ENCODE measurements at regions not wholly inside any gene's neighbourhood (a gene's known extent, or its start where the extent isn't known, plus 50 kb on each side); places are given as distances from the start of the nearest gene placed in this dataset.

DNA sequence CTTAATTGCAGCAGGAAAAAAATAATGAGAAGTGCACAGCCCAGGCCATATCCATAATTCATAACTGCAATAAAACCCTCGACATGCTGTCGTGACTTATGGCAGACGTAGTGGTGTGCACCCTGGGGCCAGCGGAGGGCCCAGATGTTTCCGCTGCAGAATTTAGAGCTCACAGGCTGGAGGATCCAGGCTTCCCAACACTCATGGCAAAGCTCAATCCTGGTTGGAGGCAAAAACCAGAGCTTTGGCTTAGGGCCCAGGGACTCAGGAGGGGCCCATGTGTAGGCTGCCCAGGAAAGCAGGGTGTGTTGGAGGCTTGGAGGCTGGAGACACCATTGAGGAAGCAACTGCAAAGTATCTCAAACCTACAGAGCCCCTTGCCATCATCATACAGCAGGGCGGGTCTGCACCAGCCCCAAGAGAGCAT is 68.7 kb downstream of the SERPINA3 start:
- DNase-seq, result no peak
- no peaks in the 10 kb centered on the region for H3K27me3 ChIP-seq (ENCODE audit: control insufficient read depth, insufficient read depth, low read length, poor library complexity, severe bottlenecking)
- TF ChIP-seq, protein P1, sequence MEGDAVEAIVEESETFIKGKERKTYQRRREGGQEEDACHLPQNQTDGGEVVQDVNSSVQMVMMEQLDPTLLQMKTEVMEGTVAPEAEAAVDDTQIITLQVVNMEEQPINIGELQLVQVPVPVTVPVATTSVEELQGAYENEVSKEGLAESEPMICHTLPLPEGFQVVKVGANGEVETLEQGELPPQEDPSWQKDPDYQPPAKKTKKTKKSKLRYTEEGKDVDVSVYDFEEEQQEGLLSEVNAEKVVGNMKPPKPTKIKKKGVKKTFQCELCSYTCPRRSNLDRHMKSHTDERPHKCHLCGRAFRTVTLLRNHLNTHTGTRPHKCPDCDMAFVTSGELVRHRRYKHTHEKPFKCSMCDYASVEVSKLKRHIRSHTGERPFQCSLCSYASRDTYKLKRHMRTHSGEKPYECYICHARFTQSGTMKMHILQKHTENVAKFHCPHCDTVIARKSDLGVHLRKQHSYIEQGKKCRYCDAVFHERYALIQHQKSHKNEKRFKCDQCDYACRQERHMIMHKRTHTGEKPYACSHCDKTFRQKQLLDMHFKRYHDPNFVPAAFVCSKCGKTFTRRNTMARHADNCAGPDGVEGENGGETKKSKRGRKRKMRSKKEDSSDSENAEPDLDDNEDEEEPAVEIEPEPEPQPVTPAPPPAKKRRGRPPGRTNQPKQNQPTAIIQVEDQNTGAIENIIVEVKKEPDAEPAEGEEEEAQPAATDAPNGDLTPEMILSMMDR (conservative IDR thresholded peaks at IDR 0.05), result no peak
- H3K4me1 ChIP-seq (ENCODE audit: control insufficient read depth, insufficient read depth, low read length), result no peaks in the 10 kb centered on the region
- Mint-ChIP-seq H3K9me3 (no peaks in the 10 kb centered on the region), H3K4me1 (peaks cover 8% of the 10 kb centered on the region), H3K4me3 (no peak overlapping the region), H3K36me3 (ENCODE audit: low read depth) (no peaks in the 10 kb centered on the region), H3K27me3 (ENCODE audit: insufficient read depth) (peaks cover 5% of the 10 kb centered on the region), H3K27ac (no peak overlapping the region)
- no peaks in the 10 kb centered on the region for H3K9me3 ChIP-seq (ENCODE audit: control insufficient read depth, low read length)
- no peak overlapping the region for H3K27ac ChIP-seq (ENCODE audit: low read depth, low read length)
- 94% methylated on average over 5 to 6 of the region's 6 CpGs for WGBS, 2 experiments (ENCODE audit: insufficient coverage in 1 of 2, insufficient read length in 1 of 2)
- H3K4me3 ChIP-seq (ENCODE audit: low read length), result no peak overlapping the region
- no peak overlapping the region for H3K9ac ChIP-seq (ENCODE audit: extremely low read depth, low read length, poor library complexity, severe bottlenecking)
- H3K36me3 ChIP-seq (ENCODE audit: control insufficient read depth, insufficient read depth, low read length), result no peaks in the 10 kb centered on the region

DNA sequence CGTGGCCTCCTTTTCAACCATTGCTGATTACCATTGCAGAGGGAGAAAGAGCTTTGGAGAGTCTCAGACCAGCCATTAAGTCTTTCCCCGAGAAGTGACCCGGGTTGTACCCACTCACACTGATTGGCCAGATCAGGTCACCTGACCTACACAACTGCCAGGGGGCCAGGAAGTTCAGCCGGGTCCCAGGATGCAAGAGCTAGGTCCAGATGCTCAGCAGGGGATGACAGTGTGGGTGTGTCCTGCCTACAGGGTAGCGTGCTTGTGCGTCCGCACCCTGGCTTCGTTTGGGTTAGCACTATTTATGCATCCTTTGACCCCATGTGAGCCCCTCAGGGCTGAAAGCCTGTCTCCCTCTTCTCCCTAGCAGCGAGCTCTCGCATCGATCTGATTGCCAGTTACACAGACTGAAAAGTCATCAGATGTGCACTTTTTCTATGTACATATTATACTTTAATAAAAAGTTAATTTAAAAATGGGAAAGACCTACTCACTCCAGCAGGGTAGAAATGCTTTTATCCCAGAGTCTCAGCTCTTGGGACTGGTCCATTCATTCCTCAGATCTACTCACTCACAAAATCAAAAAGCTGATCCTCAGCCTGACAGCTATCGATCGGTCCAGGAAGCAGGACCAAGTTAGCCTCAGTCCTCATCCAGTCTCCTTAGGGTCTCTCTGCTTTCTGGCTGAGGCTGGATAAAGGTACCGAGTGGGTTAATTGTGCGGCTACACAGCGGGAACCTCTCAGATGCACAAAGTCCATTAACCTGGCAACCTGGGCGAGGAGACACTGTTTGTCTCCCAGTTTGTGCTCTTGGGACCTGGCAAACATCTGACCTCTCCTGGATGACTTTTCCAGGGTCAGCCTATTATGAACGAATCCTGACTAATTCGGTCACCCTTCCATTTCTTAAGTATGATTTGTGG is 68.0 kb downstream of the SERPINA3 start:
- peaks cover 8% of the 10 kb centered on the region for H3K4me1 Mint-ChIP-seq
- H3K4me3 ChIP-seq (ENCODE audit: low read length), result no peak overlapping the region
- H3K9ac ChIP-seq (ENCODE audit: extremely low read depth, low read length, poor library complexity, severe bottlenecking), result no peak overlapping the region
- H3K36me3 ChIP-seq (ENCODE audit: control insufficient read depth, insufficient read depth, low read length), result no peaks in the 10 kb centered on the region
- no peak overlapping the region for H3K27ac Mint-ChIP-seq
- peaks cover 6% of the 10 kb centered on the region for H3K27me3 Mint-ChIP-seq (ENCODE audit: insufficient read depth)
- no peak overlapping the region for H3K27ac ChIP-seq (ENCODE audit: low read depth, low read length)
- no peak for DNase-seq
- TF ChIP-seq, protein P1 (conservative IDR thresholded peaks at IDR 0.05), result no peak
- H3K4me1 ChIP-seq (ENCODE audit: control insufficient read depth, insufficient read depth, low read length), result no peaks in the 10 kb centered on the region
- H3K4me3 Mint-ChIP-seq, result no peak overlapping the region
- no peaks in the 10 kb centered on the region for H3K9me3 ChIP-seq (ENCODE audit: control insufficient read depth, low read length)
- no peaks in the 10 kb centered on the region for H3K36me3 Mint-ChIP-seq (ENCODE audit: low read depth)
- H3K9me3 Mint-ChIP-seq, result no peaks in the 10 kb centered on the region
- H3K27me3 ChIP-seq (ENCODE audit: control insufficient read depth, insufficient read depth, low read length, poor library complexity, severe bottlenecking), result no peaks in the 10 kb centered on the region
- WGBS, 2 experiments (ENCODE audit: insufficient coverage in 1 of 2, insufficient read length in 1 of 2), result 89 to 95% methylated on average over 10 to 19 of the region's 19 CpGs

DNA sequence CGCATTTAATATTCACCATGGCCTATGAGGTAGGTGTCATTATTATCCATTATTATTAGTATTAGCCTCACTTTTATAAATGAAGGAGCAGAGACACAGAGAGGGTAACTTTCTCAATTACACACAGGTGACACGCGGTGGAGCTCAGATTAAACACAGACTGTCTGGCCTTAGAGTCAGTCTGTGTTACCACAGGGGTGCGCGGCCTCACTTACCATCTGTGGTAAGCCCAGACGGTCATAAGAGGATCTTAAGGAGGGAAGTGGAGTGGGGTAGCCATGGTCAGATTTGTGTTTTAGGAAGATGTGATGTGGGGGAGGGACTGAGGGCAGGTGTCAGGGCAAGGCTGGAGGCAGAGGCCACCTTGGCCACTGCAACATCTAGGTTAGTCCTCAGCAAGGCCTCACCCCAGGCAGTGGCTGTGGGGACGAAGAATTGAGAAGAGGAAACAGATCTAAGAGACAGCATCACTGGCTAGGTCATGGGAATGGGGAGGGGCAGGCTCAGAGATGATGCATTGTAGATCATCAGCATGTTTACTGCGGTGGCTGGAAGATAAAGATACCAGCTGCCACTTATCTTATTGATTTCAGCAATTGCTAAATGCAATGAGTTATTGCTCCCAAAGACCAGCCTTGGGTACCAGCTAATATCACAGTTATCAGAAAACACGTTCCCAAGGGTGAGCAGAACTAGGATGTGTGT is 67.1 kb downstream of the SERPINA3 start:
- H3K27me3 ChIP-seq (ENCODE audit: control insufficient read depth, insufficient read depth, low read length, poor library complexity, severe bottlenecking), result no peaks in the 10 kb centered on the region
- H3K4me1 ChIP-seq (ENCODE audit: control insufficient read depth, insufficient read depth, low read length), result no peaks in the 10 kb centered on the region
- Mint-ChIP-seq H3K4me3 (no peak overlapping the region), H3K27me3 (ENCODE audit: insufficient read depth) (peaks cover 6% of the 10 kb centered on the region), H3K27ac (no peak overlapping the region), H3K4me1 (peaks cover 8% of the 10 kb centered on the region), H3K9me3 (no peaks in the 10 kb centered on the region), H3K36me3 (ENCODE audit: low read depth) (no peaks in the 10 kb centered on the region)
- TF ChIP-seq, protein P1 (conservative IDR thresholded peaks at IDR 0.05), result no peak
- no peak for DNase-seq
- no peak overlapping the region for H3K27ac ChIP-seq (ENCODE audit: low read depth, low read length)
- H3K9ac ChIP-seq (ENCODE audit: extremely low read depth, low read length, poor library complexity, severe bottlenecking), result no peak overlapping the region
- WGBS, 2 experiments (ENCODE audit: insufficient coverage in 1 of 2, insufficient read length in 1 of 2), result 96% methylated on average over 8 to 9 of the region's 9 CpGs
- no peaks in the 10 kb centered on the region for H3K36me3 ChIP-seq (ENCODE audit: control insufficient read depth, insufficient read depth, low read length)
- no peak overlapping the region for H3K4me3 ChIP-seq (ENCODE audit: low read length)
- H3K9me3 ChIP-seq (ENCODE audit: control insufficient read depth, low read length), result no peaks in the 10 kb centered on the region

Data from endodermal cell (in vitro differentiated cells).